ENCODE measurements at regions not wholly inside any gene's neighbourhood (a gene's known extent, or its start where the extent isn't known, plus 50 kb on each side); places are given as distances from the start of the nearest gene placed in this dataset.
"Not testable (repeated sequence)": the region's sequence is repeated elsewhere in the genome, so short reads cannot be mapped to it uniquely, and the experiment has no call there.

GRCh38 chr5:162811071-162811470 is 626.3 kb upstream of the CCNG1 start:
- no peak for DNase-seq

GRCh38 chr5:162816816-162817215 is 620.6 kb upstream of the CCNG1 start:
- no peak for DNase-seq

GRCh38 chr5:162817364-162817763 is 620.0 kb upstream of the CCNG1 start:
- DNase-seq = no peak

- not testable (repeated sequence) for DNase-seq
These were observed 615.7 kb upstream of the CCNG1 start for GRCh38 chr5:162821664-162822063.

- DNase-seq = no peak
These were observed 613.0 kb upstream of the CCNG1 start for GRCh38 chr5:162824360-162824759.

GRCh38 chr5:162837155-162837554 is 600.2 kb upstream of the CCNG1 start:
- no peak for DNase-seq

GRCh38 chr5:162842727-162843126 is 594.7 kb upstream of the CCNG1 start:
- DNase-seq = no peak

- DNase-seq = no peak
These were observed 585.3 kb upstream of the CCNG1 start for GRCh38 chr5:162852134-162852533.

GRCh38 chr5:162858770-162859169 is 578.6 kb upstream of the CCNG1 start:
- no peak for DNase-seq

- no peak for DNase-seq
These were observed 566.4 kb upstream of the CCNG1 start for GRCh38 chr5:162870966-162871365.

GRCh38 chr5:162882629-162883028 is 554.8 kb upstream of the CCNG1 start:
- no peak for DNase-seq

GRCh38 chr5:162886717-162887116 is 550.7 kb upstream of the CCNG1 start:
- no peak for DNase-seq

- DNase-seq = no peak
These were observed 549.1 kb upstream of the CCNG1 start for GRCh38 chr5:162888268-162888667.

- no peak for DNase-seq
These were observed 525.5 kb upstream of the CCNG1 start for GRCh38 chr5:162911873-162912272.

- no peak for DNase-seq
These were observed 521.0 kb upstream of the CCNG1 start for GRCh38 chr5:162916368-162916767.

GRCh38 chr5:162929104-162929503 is 508.3 kb upstream of the CCNG1 start:
- no peak for DNase-seq

- no peak for DNase-seq
These were observed 505.9 kb upstream of the CCNG1 start for GRCh38 chr5:162931501-162931900.

GRCh38 chr5:162939991-162940390 is 497.4 kb upstream of the CCNG1 start:
- no peak for DNase-seq

GRCh38 chr5:162948677-162949076 is 488.7 kb upstream of the CCNG1 start:
- no peak for DNase-seq

- DNase-seq = no peak
These were observed 480.8 kb upstream of the CCNG1 start for GRCh38 chr5:162956570-162956969.

GRCh38 chr5:162964144-162964543 is 473.3 kb upstream of the CCNG1 start:
- DNase-seq = not testable (repeated sequence)

- DNase-seq = no peak
These were observed 447.3 kb upstream of the CCNG1 start for GRCh38 chr5:162990063-162990462.

GRCh38 chr5:162990856-162991497 is 446.4 kb upstream of the CCNG1 start:
- no peak for DNase-seq

GRCh38 chr5:162995568-162995967 is 441.8 kb upstream of the CCNG1 start:
- DNase-seq = no peak

- no peak for DNase-seq
These were observed 441.3 kb upstream of the CCNG1 start for GRCh38 chr5:162996053-162996452.

GRCh38 chr5:163005949-163006348 is 431.4 kb upstream of the CCNG1 start:
- DNase-seq = no peak

All from stimulated activated CD4-positive, alpha-beta T cell treated with anti-CD3 and anti-CD28 coated beads, Interleukin-4, amount 100 ng/mL, for 24 hours (primary cell).